ENCODE measurements at regions not wholly inside any gene's neighbourhood (a gene's known extent, or its start where the extent isn't known, plus 50 kb on each side); places are given as distances from the start of the nearest gene placed in this dataset.

- H3K4me3 Mint-ChIP-seq = no peak overlapping the region
- H3K4me1 Mint-ChIP-seq (ENCODE audit: low read depth) = no peaks in the 10 kb centered on the region
- peaks cover 16% of the 10 kb centered on the region for H3K27me3 Mint-ChIP-seq (ENCODE audit: low read depth)
- H3K27ac Mint-ChIP-seq = no peak overlapping the region
- peaks cover 0 to 3% of the 10 kb centered on the region in 2 donors for H3K9me3 Mint-ChIP-seq
- ATAC-seq (replicated peaks in 1 of 2) (peak; percentile 27 to 30), DNase-seq (peak in 1 of 2 donors; percentile 9)
- H3K36me3 Mint-ChIP-seq (ENCODE audit: insufficient read depth in 2 of 2) = peaks cover 0 to 2% of the 10 kb centered on the region in 2 donors
Observed at GRCh38 chr14:23694949-23695663, 58.9 kb downstream of the DHRS2 start.

- DNase-seq (no peak), ATAC-seq (replicated peaks in 1 of 2) (no peak)
- H3K27ac Mint-ChIP-seq = no peak overlapping the region
- no peak overlapping the region for H3K4me3 Mint-ChIP-seq
- H3K9me3 Mint-ChIP-seq = peaks cover 0 to 3% of the 10 kb centered on the region in 2 donors
- peaks cover 0 to 2% of the 10 kb centered on the region in 2 donors for H3K36me3 Mint-ChIP-seq (ENCODE audit: insufficient read depth in 2 of 2)
- H3K27me3 Mint-ChIP-seq (ENCODE audit: low read depth) = peaks cover 19% of the 10 kb centered on the region
- no peaks in the 10 kb centered on the region for H3K4me1 Mint-ChIP-seq (ENCODE audit: low read depth)
Observed at GRCh38 chr14:23695664-23695999, 59.5 kb downstream of the DHRS2 start.

GRCh38 chr14:23696701-23697239, 60.6 kb downstream of the DHRS2 start:
- Mint-ChIP-seq H3K4me3 (no peak overlapping the region), H3K4me1 (ENCODE audit: low read depth) (no peaks in the 10 kb centered on the region)

GRCh38 chr14:23697680-23698079, 61.5 kb downstream of the DHRS2 start:
- Mint-ChIP-seq H3K27me3 (ENCODE audit: low read depth) (peaks cover 17% of the 10 kb centered on the region), H3K4me1 (ENCODE audit: low read depth) (no peaks in the 10 kb centered on the region), H3K9me3 (peaks cover under 1% of the 10 kb centered on the region in 2 donors), H3K4me3 (no peak overlapping the region), H3K27ac (no peak overlapping the region), H3K36me3 (ENCODE audit: insufficient read depth in 2 of 2) (peaks cover under 1% of the 10 kb centered on the region in 2 donors)
- no peak for DNase-seq
- no peak for ATAC-seq (replicated peaks in 1 of 2)

More at GRCh38 chr14:23696701-23697239, 60.6 kb downstream of the DHRS2 start:
- Mint-ChIP-seq H3K9me3 (no peaks in the 10 kb centered on the region), H3K27me3 (ENCODE audit: low read depth) (peaks cover 14% of the 10 kb centered on the region), H3K27ac (no peak overlapping the region), H3K36me3 (ENCODE audit: insufficient read depth in 2 of 2) (no peaks in the 10 kb centered on the region)
- no peak for DNase-seq
- ATAC-seq (replicated peaks in 1 of 2) = no peak

- Mint-ChIP-seq H3K9me3 (peaks cover 5 to 10% of the 10 kb centered on the region in 2 donors), H3K4me3 (no peak overlapping the region), H3K27me3 (ENCODE audit: low read depth) (peaks cover 21% of the 10 kb centered on the region), H3K36me3 (ENCODE audit: insufficient read depth in 2 of 2) (peaks cover 4 to 9% of the 10 kb centered on the region in 2 donors), H3K4me1 (ENCODE audit: low read depth) (no peaks in the 10 kb centered on the region), H3K27ac (no peak overlapping the region)
- ATAC-seq (replicated peaks in 1 of 2) = no peak
- DNase-seq = no peak
Observed at GRCh38 chr14:23702656-23703426, 66.7 kb downstream of the DHRS2 start.

GRCh38 chr14:23704890-23705289, 68.7 kb downstream of the DHRS2 start:
- ATAC-seq (replicated peaks in 1 of 2) (no peak), DNase-seq (no peak)
- Mint-ChIP-seq H3K27me3 (ENCODE audit: low read depth) (peaks cover 14% of the 10 kb centered on the region), H3K27ac (no peak overlapping the region), H3K36me3 (ENCODE audit: insufficient read depth in 2 of 2) (peaks cover 4 to 9% of the 10 kb centered on the region in 2 donors), H3K4me3 (no peak overlapping the region), H3K9me3 (peaks cover 5 to 10% of the 10 kb centered on the region in 2 donors), H3K4me1 (ENCODE audit: low read depth) (no peaks in the 10 kb centered on the region)

- no peak for ATAC-seq (replicated peaks in 1 of 2)
- H3K27me3 Mint-ChIP-seq (ENCODE audit: low read depth) = peaks cover 6% of the 10 kb centered on the region
- H3K4me3 Mint-ChIP-seq = no peak overlapping the region
- DNase-seq = no peak
- no peaks in the 10 kb centered on the region for H3K4me1 Mint-ChIP-seq (ENCODE audit: low read depth)
- peaks cover 4 to 9% of the 10 kb centered on the region in 2 donors for H3K36me3 Mint-ChIP-seq (ENCODE audit: insufficient read depth in 2 of 2)
- H3K9me3 Mint-ChIP-seq = peaks cover 5 to 10% of the 10 kb centered on the region in 2 donors
- H3K27ac Mint-ChIP-seq = no peak overlapping the region
Observed at GRCh38 chr14:23707415-23707814, 71.3 kb downstream of the DHRS2 start.

- DNase-seq (no peak), ATAC-seq (replicated peaks in 1 of 2) (no peak)
- Mint-ChIP-seq H3K27me3 (ENCODE audit: low read depth) (no peaks in the 10 kb centered on the region), H3K27ac (no peak overlapping the region), H3K9me3 (peaks cover 2 to 6% of the 10 kb centered on the region in 2 donors), H3K4me1 (ENCODE audit: low read depth) (no peaks in the 10 kb centered on the region), H3K4me3 (no peak overlapping the region), H3K36me3 (ENCODE audit: insufficient read depth in 2 of 2) (peaks cover 0 to 7% of the 10 kb centered on the region in 2 donors)
Observed at GRCh38 chr14:23708343-23708742, 72.2 kb downstream of the DHRS2 start.

GRCh38 chr14:23709923-23710322, 73.8 kb downstream of the DHRS2 start:
- ATAC-seq (replicated peaks in 1 of 2) = no peak
- H3K36me3 Mint-ChIP-seq (ENCODE audit: insufficient read depth in 2 of 2) = peaks cover 0 to 3% of the 10 kb centered on the region in 2 donors
- no peak overlapping the region for H3K27ac Mint-ChIP-seq
- no peaks in the 10 kb centered on the region for H3K27me3 Mint-ChIP-seq (ENCODE audit: low read depth)
- no peaks in the 10 kb centered on the region for H3K9me3 Mint-ChIP-seq
- no peak for DNase-seq
- H3K4me1 Mint-ChIP-seq (ENCODE audit: low read depth) = no peaks in the 10 kb centered on the region
- H3K4me3 Mint-ChIP-seq = no peak overlapping the region

GRCh38 chr14:23712287-23712686, 76.1 kb downstream of the DHRS2 start:
- no peaks in the 10 kb centered on the region for H3K9me3 Mint-ChIP-seq
- H3K36me3 Mint-ChIP-seq (ENCODE audit: insufficient read depth in 2 of 2) = no peaks in the 10 kb centered on the region
- H3K4me1 Mint-ChIP-seq (ENCODE audit: low read depth) = no peaks in the 10 kb centered on the region
- H3K27me3 Mint-ChIP-seq (ENCODE audit: low read depth) = no peaks in the 10 kb centered on the region
- DNase-seq = no peak
- peak overlapping the region; percentile 43 for H3K27ac Mint-ChIP-seq
- no peak for ATAC-seq (replicated peaks in 1 of 2)
- H3K4me3 Mint-ChIP-seq = no peak overlapping the region

GRCh38 chr14:23719225-23719985, 83.2 kb downstream of the DHRS2 start:
- peaks cover 6% of the 10 kb centered on the region for H3K27me3 Mint-ChIP-seq (ENCODE audit: low read depth)
- DNase-seq = no peak
- no peaks in the 10 kb centered on the region for H3K9me3 Mint-ChIP-seq
- H3K36me3 Mint-ChIP-seq (ENCODE audit: insufficient read depth in 2 of 2) = no peaks in the 10 kb centered on the region
- no peak for ATAC-seq (replicated peaks in 1 of 2)
- H3K27ac Mint-ChIP-seq = no peak overlapping the region
- H3K4me3 Mint-ChIP-seq = no peak overlapping the region
- H3K4me1 Mint-ChIP-seq (ENCODE audit: low read depth) = no peaks in the 10 kb centered on the region

GRCh38 chr14:23722675-23723074, 86.5 kb downstream of the DHRS2 start:
- no peak for DNase-seq
- H3K4me1 Mint-ChIP-seq (ENCODE audit: low read depth) = no peaks in the 10 kb centered on the region

GRCh38 chr14:23723911-23724310, 87.7 kb downstream of the DHRS2 start:
- Mint-ChIP-seq H3K27me3 (ENCODE audit: low read depth) (peaks cover 3% of the 10 kb centered on the region), H3K9me3 (no peaks in the 10 kb centered on the region), H3K4me3 (no peak overlapping the region), H3K4me1 (ENCODE audit: low read depth) (no peaks in the 10 kb centered on the region), H3K27ac (no peak overlapping the region), H3K36me3 (ENCODE audit: insufficient read depth in 2 of 2) (no peaks in the 10 kb centered on the region)
- ATAC-seq (replicated peaks in 1 of 2) (no peak), DNase-seq (no peak)

More at GRCh38 chr14:23722675-23723074, 86.5 kb downstream of the DHRS2 start:
- Mint-ChIP-seq H3K9me3 (no peaks in the 10 kb centered on the region), H3K27ac (no peak overlapping the region), H3K27me3 (ENCODE audit: low read depth) (peaks cover 6% of the 10 kb centered on the region), H3K4me3 (no peak overlapping the region), H3K36me3 (ENCODE audit: insufficient read depth in 2 of 2) (no peaks in the 10 kb centered on the region)
- no peak for ATAC-seq (replicated peaks in 1 of 2)
